ENCODE measurements at regions not wholly inside any gene's neighbourhood (a gene's known extent, or its start where the extent isn't known, plus 50 kb on each side); places are given as distances from the start of the nearest gene placed in this dataset.

GRCh38 chr3:168671091-168671490, 575.4 kb upstream of the GOLIM4 start:
- TF ChIP-seq CTCF (IDR thresholded peaks at IDR 0.05) (no peak), EP300 (IDR thresholded peaks at IDR 0.05) (no peak)

All from upper lobe of left lung (tissue), 4 donors.